Adrenal gland (tissue), 5 donors: ENCODE measurements at regions not wholly inside any gene's neighbourhood (a gene's known extent, or its start where the extent isn't known, plus 50 kb on each side); places are given as distances from the start of the nearest gene placed in this dataset.

Source experiments
- POLR2A ChIP-seq, 2 donors: fragments of 450-650 bp; IDR thresholded peaks; one replicate each; pipeline ENCODE4 v1.6.1; 2017; ENCODE audit warnings: antibody characterized with exemption in 2 of 2, mild to moderate bottlenecking in 2 of 2, moderate library complexity in 1 of 2
- TF ChIP-seq, protein P1 (sequence below), 6 experiments: fragments of 450-650 bp in 4 of 6; fragments of 200-600 bp in 2 of 6; sonication (generic) in 1 of 6; IDR thresholded peaks; 1 replicate in 5 of 6; 2 replicates in 1 of 6; pipeline versions ENCODE4 v1.5.1 to v1.8.0; 2016 to 2021; ENCODE audit warnings: antibody characterized with exemption in 6 of 6, mild to moderate bottlenecking in 2 of 6, moderate library complexity in 1 of 6
- donor health status: DM: no; HTN: no; CAD: no.

DNA sequence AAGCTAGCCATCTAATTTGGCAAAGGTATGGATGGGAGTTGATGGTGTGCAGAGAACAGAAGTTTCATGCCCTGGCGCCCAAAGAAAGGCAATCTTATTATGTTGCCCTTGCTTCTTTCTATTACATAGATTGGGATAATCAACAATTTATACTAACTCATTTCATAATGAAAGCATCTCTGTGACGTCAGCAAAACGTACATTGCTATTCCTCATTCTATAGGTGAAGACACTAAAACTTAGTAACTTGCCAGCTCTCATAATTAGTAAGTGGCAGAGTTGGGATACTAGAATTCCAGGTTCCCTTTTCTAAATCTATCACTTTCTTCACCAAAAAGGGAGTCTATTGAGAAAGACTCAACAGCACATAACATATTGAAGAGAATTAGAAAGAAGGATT lies 374.8 kb downstream of the NR2F1-AS1 start:
- TF ChIP-seq, protein P1, sequence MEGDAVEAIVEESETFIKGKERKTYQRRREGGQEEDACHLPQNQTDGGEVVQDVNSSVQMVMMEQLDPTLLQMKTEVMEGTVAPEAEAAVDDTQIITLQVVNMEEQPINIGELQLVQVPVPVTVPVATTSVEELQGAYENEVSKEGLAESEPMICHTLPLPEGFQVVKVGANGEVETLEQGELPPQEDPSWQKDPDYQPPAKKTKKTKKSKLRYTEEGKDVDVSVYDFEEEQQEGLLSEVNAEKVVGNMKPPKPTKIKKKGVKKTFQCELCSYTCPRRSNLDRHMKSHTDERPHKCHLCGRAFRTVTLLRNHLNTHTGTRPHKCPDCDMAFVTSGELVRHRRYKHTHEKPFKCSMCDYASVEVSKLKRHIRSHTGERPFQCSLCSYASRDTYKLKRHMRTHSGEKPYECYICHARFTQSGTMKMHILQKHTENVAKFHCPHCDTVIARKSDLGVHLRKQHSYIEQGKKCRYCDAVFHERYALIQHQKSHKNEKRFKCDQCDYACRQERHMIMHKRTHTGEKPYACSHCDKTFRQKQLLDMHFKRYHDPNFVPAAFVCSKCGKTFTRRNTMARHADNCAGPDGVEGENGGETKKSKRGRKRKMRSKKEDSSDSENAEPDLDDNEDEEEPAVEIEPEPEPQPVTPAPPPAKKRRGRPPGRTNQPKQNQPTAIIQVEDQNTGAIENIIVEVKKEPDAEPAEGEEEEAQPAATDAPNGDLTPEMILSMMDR (IDR thresholded peaks at IDR 0.05), result no peak
- no peak for TF ChIP-seq POLR2A (IDR thresholded peaks at IDR 0.05)
